Uterus (tissue), 2 donors: ENCODE measurements at regions not wholly inside any gene's neighbourhood (a gene's known extent, or its start where the extent isn't known, plus 50 kb on each side); places are given as distances from the start of the nearest gene placed in this dataset.

Experiments
- POLR2A ChIP-seq, 2 donors: fragments of 450-650 bp; IDR thresholded peaks; one replicate each; pipeline ENCODE4 v1.6.1; 2016; ENCODE audit warnings: antibody characterized with exemption in 2 of 2, mild to moderate bottlenecking in 1 of 2, moderate library complexity in 1 of 2
- TF ChIP-seq, protein P1 (sequence below), 4 experiments: fragments of 200-600 bp in 2 of 4; fragments of 450-650 bp in 2 of 4; sonication (generic) in 2 of 4; IDR thresholded peaks; one replicate each; pipeline ENCODE4 v1.5.1; 2016 to 2019; ENCODE audit warnings: antibody characterized with exemption in 4 of 4, mild to moderate bottlenecking in 2 of 4, moderate library complexity in 1 of 4

DNA sequence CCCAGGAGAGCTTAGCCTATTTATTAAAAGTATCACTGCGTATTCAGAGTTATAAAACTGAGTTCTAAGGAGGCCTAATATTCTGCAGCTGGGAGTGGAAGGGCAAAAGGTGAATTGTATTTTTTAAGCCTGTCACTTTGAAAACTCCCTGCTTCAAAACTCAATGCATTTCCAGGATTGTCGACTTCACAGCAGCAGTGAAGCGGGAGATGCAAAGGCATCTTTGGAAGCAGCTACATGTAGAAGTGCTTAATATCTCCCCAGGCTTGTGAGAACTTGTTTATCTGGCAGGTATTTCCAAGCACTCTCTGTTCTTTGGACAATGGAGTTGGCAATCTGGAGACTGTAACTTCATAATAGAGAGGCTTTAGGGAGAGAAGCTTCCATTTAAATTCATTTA, 717.5 kb upstream of the SLIT2 start:
- TF ChIP-seq, protein P1, sequence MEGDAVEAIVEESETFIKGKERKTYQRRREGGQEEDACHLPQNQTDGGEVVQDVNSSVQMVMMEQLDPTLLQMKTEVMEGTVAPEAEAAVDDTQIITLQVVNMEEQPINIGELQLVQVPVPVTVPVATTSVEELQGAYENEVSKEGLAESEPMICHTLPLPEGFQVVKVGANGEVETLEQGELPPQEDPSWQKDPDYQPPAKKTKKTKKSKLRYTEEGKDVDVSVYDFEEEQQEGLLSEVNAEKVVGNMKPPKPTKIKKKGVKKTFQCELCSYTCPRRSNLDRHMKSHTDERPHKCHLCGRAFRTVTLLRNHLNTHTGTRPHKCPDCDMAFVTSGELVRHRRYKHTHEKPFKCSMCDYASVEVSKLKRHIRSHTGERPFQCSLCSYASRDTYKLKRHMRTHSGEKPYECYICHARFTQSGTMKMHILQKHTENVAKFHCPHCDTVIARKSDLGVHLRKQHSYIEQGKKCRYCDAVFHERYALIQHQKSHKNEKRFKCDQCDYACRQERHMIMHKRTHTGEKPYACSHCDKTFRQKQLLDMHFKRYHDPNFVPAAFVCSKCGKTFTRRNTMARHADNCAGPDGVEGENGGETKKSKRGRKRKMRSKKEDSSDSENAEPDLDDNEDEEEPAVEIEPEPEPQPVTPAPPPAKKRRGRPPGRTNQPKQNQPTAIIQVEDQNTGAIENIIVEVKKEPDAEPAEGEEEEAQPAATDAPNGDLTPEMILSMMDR (IDR thresholded peaks at IDR 0.05) = no peak
- TF ChIP-seq POLR2A (IDR thresholded peaks at IDR 0.05) = no peak
